GM19351 (cell line): ENCODE measurements at regions not wholly inside any gene's neighbourhood (a gene's known extent, or its start where the extent isn't known, plus 50 kb on each side); places are given as distances from the start of the nearest gene placed in this dataset.
A peak's percentile ranks its signal among the peaks of the same experiment; 100 is the strongest.

Source experiments
- ATAC-seq: cut with Tn5 transposase; IDR thresholded peaks from one replicate; pipeline ENCODE4 v1.9.1; 2021; ENCODE audit warnings: mild to moderate bottlenecking, moderate library complexity; ENCODE audit not compliant: unreplicated experiment

- no peak for ATAC-seq
Observed at GRCh38 chr5:5017827-5018577, 122.1 kb upstream of the ADAMTS16 start.

- no peak for ATAC-seq
Observed at GRCh38 chr5:5018578-5018970, 121.6 kb upstream of the ADAMTS16 start.

GRCh38 chr5:5021436-5021835, 118.7 kb upstream of the ADAMTS16 start:
- ATAC-seq: no peak

GRCh38 chr5:5025098-5025773, 114.9 kb upstream of the ADAMTS16 start:
- no peak for ATAC-seq

GRCh38 chr5:5025774-5026408, 114.2 kb upstream of the ADAMTS16 start:
- no peak for ATAC-seq

GRCh38 chr5:5026409-5026785, 113.7 kb upstream of the ADAMTS16 start:
- ATAC-seq: no peak

- ATAC-seq: no peak
Observed at GRCh38 chr5:5031665-5032064, 108.5 kb upstream of the ADAMTS16 start.

- ATAC-seq: peak; percentile 49
Observed at GRCh38 chr5:5037674-5038073, 102.5 kb upstream of the ADAMTS16 start.

GRCh38 chr5:5039918-5040317, 100.2 kb upstream of the ADAMTS16 start:
- ATAC-seq: no peak

GRCh38 chr5:5040712-5041111, 99.4 kb upstream of the ADAMTS16 start:
- no peak for ATAC-seq

GRCh38 chr5:5042806-5043205, 97.3 kb upstream of the ADAMTS16 start:
- no peak for ATAC-seq

GRCh38 chr5:5043346-5043745, 96.8 kb upstream of the ADAMTS16 start:
- no peak for ATAC-seq

GRCh38 chr5:5044247-5044840, 95.8 kb upstream of the ADAMTS16 start:
- no peak for ATAC-seq

GRCh38 chr5:5046680-5047502, 93.2 kb upstream of the ADAMTS16 start:
- peak; percentile 83 for ATAC-seq

- ATAC-seq: no peak
Observed at GRCh38 chr5:5050801-5051200, 89.3 kb upstream of the ADAMTS16 start.

- no peak for ATAC-seq
Observed at GRCh38 chr5:5055712-5056111, 84.4 kb upstream of the ADAMTS16 start.

- ATAC-seq: no peak
Observed at GRCh38 chr5:5061836-5062235, 78.3 kb upstream of the ADAMTS16 start.

GRCh38 chr5:5062525-5063302, 77.4 kb upstream of the ADAMTS16 start:
- no peak for ATAC-seq

- peak; percentile 59 for ATAC-seq
Observed at GRCh38 chr5:5063533-5063953, 76.6 kb upstream of the ADAMTS16 start.

GRCh38 chr5:5065472-5065871, 74.7 kb upstream of the ADAMTS16 start:
- no peak for ATAC-seq
